GM13976 (cell line): ENCODE measurements at regions not wholly inside any gene's neighbourhood (a gene's known extent, or its start where the extent isn't known, plus 50 kb on each side); places are given as distances from the start of the nearest gene placed in this dataset.
"Not testable (repeated sequence)": the region's sequence is repeated elsewhere in the genome, so short reads cannot be mapped to it uniquely, and the experiment has no call there.

Experiments used
- DNase-seq: peaks from one replicate; pipeline ENCODE4 v3.0.0; 2012; ENCODE audit warnings: low spot score
- CTCF ChIP-seq: IDR thresholded peaks from 2 replicates; pipeline ENCODE4 v1.5.1; 2012; ENCODE audit warnings: borderline replicate concordance, mild to moderate bottlenecking; ENCODE audit not compliant: insufficient read depth; ENCODE audit errors: extremely low read depth, missing control alignments, control extremely low read depth
- in situ Hi-C: fragments of 300-500 bp; cut with MboI; formaldehyde crosslinking; loops from one replicate; pipeline ENCODE4 v1.12.0; 2022; ENCODE audit warnings: low sequenced_read_pairs, mixed read lengths, inconsistent platforms; ENCODE audit not compliant: unreplicated experiment

- in situ Hi-C loops = no loop called here
- DNase-seq = no peak
- no peak for TF ChIP-seq CTCF
These were observed 107.9 kb upstream of the GNAI1 start for GRCh38 chr7:80026766-80027165.

GRCh38 chr7:80020277-80020676 lies 114.4 kb upstream of the GNAI1 start:
- in situ Hi-C loops, DNase-seq: not testable (repeated sequence)

- in situ Hi-C loops, DNase-seq: not testable (repeated sequence)
These were observed 114.8 kb upstream of the GNAI1 start for GRCh38 chr7:80019809-80020207.

- in situ Hi-C loops = no loop called here
- DNase-seq = peak; percentile 62
- peak; percentile 82 for TF ChIP-seq CTCF
These were observed 115.5 kb upstream of the GNAI1 start for GRCh38 chr7:80018941-80019808.

- no peak for DNase-seq
- in situ Hi-C loops = no loop called here
- no peak for TF ChIP-seq CTCF
These were observed 117.4 kb upstream of the GNAI1 start for GRCh38 chr7:80017101-80017698.

- no peak for DNase-seq
- no peak for TF ChIP-seq CTCF
- in situ Hi-C loops = no loop called here
These were observed 120.1 kb upstream of the GNAI1 start for GRCh38 chr7:80014511-80014910.

GRCh38 chr7:80008039-80008438 lies 126.6 kb upstream of the GNAI1 start:
- in situ Hi-C loops = no loop called here

More at GRCh38 chr7:80008039-80008438, 126.6 kb upstream of the GNAI1 start:
- TF ChIP-seq CTCF = no peak
- no peak for DNase-seq
